Coronary artery (tissue), 2 donors: ENCODE measurements at regions not wholly inside any gene's neighbourhood (a gene's known extent, or its start where the extent isn't known, plus 50 kb on each side); places are given as distances from the start of the nearest gene placed in this dataset.

Source experiments
- DNase-seq: peaks from one replicate; pipeline ENCODE4 v3.0.0-alpha.2; 2017; ENCODE audit warnings: low spot score
- H3K27ac ChIP-seq, 2 donors: fragments of 200-600 bp; sonication (generic); one replicate each; pipeline ENCODE4 v1.5.1; 2016 to 2019
- H3K4me3 ChIP-seq: fragments of 200-600 bp; sonication (generic); 2 replicates; pipeline ENCODE4 v1.5.1; 2016; ENCODE audit warnings: mild to moderate bottlenecking, moderate library complexity
- TF ChIP-seq, protein P1 (sequence below): fragments of 200-600 bp; sonication (generic); IDR thresholded peaks from one replicate; pipeline ENCODE4 v1.5.1; 2019; ENCODE audit warnings: antibody characterized with exemption

DNA sequence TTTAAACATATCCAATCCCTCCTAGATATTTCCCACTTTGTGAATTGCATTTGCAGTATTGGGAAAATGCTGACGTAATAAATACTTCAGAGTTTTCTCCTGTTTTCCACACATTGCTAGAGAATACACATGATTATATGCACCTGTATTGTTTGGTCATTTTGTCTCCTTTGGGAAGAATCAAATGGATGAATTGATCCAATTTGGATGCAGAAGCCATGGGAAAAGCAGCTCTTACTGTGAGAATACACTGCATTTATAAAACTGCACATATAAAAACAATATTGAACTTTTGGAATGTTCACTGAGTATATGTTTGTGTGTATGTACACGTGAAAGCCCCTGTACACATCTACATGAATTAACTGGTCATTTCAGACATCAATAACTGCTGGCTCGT lies 306.6 kb upstream of the LYPLAL1 start:
- TF ChIP-seq, protein P1, sequence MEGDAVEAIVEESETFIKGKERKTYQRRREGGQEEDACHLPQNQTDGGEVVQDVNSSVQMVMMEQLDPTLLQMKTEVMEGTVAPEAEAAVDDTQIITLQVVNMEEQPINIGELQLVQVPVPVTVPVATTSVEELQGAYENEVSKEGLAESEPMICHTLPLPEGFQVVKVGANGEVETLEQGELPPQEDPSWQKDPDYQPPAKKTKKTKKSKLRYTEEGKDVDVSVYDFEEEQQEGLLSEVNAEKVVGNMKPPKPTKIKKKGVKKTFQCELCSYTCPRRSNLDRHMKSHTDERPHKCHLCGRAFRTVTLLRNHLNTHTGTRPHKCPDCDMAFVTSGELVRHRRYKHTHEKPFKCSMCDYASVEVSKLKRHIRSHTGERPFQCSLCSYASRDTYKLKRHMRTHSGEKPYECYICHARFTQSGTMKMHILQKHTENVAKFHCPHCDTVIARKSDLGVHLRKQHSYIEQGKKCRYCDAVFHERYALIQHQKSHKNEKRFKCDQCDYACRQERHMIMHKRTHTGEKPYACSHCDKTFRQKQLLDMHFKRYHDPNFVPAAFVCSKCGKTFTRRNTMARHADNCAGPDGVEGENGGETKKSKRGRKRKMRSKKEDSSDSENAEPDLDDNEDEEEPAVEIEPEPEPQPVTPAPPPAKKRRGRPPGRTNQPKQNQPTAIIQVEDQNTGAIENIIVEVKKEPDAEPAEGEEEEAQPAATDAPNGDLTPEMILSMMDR = no peak
- no peak for DNase-seq
- no peak overlapping the region for H3K4me3 ChIP-seq
- H3K27ac ChIP-seq = no peak overlapping the region

DNA sequence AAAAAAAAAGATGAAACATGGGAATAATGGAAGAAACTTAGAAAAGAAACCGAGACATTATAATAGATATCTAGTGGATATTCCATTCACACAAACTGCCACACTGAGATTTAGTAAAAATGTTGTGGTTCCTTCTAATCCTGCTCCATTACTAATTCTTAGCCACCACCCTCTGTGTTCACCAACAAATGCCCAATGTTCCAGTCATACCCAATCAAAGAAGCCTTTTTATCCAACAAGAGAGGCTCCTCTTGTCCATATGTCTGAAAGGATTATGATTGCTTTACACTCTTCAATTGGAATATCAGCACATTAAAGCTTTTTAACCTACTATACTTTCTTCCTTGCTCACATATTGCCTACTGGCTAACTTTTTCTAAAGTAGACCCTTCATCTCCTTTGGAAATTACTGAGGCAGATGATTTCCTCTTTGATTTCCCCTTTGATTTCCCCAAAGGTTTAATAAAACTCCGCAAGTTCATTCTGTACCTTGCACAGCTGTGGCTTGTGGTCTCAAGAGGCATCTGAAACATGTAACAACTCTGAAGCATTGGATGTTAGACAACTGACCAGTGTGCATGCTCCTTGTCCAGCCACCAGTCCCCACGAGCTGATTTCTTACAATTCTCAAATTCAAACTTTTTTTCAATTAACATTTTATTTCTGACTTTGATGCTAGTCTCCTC lies 305.6 kb upstream of the LYPLAL1 start:
- Histone ChIP-seq H3K27ac (no peak overlapping the region), H3K4me3 (no peak overlapping the region)
- DNase-seq = no peak
- TF ChIP-seq, protein P1 = no peak

DNA sequence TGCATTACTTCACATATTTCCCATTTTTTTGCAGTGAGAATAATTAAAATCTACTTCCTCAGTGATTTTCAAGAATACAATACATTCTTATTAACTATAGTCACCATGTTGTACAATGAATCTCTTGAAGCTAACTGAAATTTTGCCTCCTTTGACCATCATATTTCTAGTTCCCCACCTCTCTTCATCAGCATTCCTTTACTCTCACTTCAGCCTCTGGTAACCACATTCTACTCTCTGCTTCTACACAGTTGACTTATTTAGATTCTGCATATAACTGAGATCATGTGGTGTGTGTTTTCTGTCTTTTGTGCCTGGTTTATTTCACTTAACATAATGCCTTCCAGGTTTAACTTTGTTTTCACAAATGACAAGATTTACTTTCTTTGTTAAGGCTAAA lies 304.4 kb upstream of the LYPLAL1 start:
- Histone ChIP-seq H3K27ac (no peak overlapping the region), H3K4me3 (no peak overlapping the region)
- DNase-seq = no peak
- TF ChIP-seq, protein P1 = no peak

DNA sequence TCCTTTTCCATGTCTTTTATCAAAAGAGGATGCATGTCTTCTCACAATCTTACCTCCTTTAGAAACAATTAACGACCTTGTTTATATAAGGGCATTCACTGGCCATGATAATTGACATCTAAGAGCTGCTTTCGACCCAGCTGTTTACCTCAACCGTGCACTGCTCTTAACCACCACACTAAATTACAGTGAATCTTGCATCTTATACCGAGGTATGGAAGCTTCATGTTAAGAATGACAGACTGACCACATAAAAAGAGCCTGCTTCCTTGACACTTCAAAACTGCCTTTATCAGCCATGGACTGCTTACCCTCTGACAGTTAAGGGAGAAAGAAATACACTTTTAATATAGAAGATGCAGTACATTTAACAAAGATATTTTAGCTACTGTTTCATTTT lies 301.7 kb upstream of the LYPLAL1 start:
- TF ChIP-seq, protein P1 = no peak
- Histone ChIP-seq H3K27ac (no peak overlapping the region), H3K4me3 (no peak overlapping the region)
- no peak for DNase-seq

DNA sequence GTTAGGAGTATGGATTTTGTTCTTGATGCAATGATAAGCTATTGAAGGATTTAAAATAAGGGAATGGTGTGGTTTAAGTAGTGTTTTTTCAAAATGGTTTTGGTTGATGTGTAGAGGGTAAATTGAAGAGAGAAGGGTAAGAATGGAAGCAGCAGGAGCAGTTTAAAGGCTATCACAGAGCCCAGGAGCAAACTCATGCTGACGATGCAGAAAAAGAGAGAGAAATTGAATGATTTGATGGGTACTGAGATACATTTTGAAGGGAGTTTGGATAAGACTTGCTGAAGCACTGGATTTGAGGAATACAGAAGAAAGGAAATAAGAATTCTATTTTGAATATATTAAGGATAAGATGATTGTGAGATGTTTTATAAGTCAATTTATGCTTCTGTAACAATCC lies 300.8 kb upstream of the LYPLAL1 start:
- no peak for DNase-seq
- TF ChIP-seq, protein P1 = no peak

DNA sequence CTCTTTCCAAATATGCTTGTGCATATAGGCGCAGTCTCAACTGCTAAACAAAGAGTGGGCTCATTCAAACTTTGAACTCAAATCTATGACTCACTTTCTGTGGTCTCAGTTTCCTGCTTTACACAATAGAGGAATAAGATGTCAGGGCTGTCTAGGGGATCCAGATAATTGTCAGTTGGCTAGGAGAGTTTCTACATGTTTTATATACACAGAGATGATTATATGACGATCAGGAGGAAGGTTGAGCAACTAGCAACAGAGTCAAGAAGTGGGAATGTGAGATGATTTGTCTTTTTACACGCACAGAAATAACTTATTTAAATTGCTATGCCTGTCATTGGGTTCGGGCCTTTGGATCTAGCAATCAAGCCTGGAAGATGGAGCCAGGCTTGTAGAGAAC lies 299.4 kb upstream of the LYPLAL1 start:
- DNase-seq = no peak
- H3K4me3 ChIP-seq = no peak overlapping the region
- TF ChIP-seq, protein P1 = no peak

More for the DNA sequence above, 300.8 kb upstream of the LYPLAL1 start:
- no peak overlapping the region for H3K27ac ChIP-seq
- no peak overlapping the region for H3K4me3 ChIP-seq

DNA sequence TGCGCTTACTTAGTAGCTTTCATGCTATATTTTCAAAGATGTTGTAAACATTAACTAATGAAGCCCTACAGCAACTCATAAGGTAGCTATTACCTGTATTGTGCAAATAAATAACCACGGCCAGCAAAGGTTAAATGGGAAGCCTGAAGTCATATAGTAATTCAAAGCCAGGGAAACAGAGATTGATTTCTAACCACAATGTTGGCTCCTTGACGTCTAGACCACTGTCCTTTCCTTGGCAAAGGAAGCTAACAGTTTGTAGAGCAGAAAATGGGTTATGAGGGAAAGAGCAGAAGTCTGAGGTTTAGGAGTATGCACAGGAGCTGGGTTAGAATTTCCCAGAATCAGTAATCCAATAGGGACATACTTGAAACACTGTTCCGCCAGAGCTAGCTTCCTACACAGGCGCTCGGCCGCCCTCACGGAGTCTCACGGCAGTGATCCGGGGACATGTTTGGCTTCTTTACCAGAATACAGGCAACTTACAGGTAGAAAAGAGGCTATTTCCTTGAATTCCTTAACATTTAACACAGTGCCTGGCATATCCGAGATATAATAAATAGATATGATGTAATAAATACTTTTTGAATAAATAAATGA lies 298.8 kb upstream of the LYPLAL1 start:
- H3K27ac ChIP-seq = no peak overlapping the region
- H3K4me3 ChIP-seq = no peak overlapping the region
- TF ChIP-seq, protein P1 = no peak
- DNase-seq = no peak

More for the DNA sequence above, 299.4 kb upstream of the LYPLAL1 start:
- no peak overlapping the region for H3K27ac ChIP-seq
